Left forelimb (tissue), 1 donor: ENCODE measurements at regions not wholly inside any gene's neighbourhood (a gene's known extent, or its start where the extent isn't known, plus 50 kb on each side); places are given as distances from the start of the nearest gene placed in this dataset.
A peak's percentile ranks its signal among the peaks of the same experiment; 100 is the strongest.
"Not testable (repeated sequence)": the region's sequence is repeated elsewhere in the genome, so short reads cannot be mapped to it uniquely, and the experiment has no call there.

Experiments
- DNase-seq: peaks from one replicate; pipeline ENCODE4 v3.0.0-alpha.2; 2018; ENCODE audit warnings: low spot score

DNA sequence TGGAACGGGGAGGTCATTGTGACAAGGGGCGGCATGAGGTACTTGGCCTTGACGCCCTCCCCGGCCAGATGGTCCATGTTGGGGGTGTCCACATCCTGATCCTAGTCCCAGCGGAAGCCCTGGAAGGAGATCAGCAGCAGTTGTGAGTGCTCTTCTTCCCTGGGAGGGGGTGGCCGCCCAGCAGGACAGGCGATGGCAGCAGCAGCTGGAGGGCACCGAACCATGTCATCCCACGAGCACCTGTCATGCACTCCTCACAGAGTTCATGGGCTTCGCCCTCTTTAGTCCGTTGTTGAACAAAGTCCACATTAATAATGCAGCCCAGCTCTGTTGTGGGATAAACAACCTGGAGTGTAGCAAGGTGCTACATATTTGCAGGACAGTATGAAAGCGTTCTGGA lies 130.7 kb downstream of the UNC93B1 start:
- not testable (repeated sequence) for DNase-seq

DNA sequence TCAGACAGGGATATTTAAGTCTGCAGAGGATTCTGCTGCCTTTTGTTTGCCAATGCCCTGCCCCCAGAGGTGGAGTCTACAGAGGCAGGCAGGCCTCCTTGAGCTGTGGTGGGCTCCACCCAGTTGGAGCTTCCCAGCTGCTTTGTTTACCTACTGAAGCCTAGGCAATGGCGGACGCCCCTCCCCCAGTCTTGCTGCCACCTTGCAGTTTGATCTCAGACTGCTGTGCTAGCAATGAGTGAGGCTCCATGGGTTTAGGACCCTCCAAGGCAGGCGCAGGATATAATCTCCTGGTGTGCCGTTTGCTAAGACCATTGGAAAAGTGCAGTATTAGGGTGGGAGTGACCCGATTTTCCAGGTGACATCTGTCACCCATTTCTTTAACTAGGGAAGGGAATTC lies 132.7 kb downstream of the UNC93B1 start:
- not testable (repeated sequence) for DNase-seq

DNA sequence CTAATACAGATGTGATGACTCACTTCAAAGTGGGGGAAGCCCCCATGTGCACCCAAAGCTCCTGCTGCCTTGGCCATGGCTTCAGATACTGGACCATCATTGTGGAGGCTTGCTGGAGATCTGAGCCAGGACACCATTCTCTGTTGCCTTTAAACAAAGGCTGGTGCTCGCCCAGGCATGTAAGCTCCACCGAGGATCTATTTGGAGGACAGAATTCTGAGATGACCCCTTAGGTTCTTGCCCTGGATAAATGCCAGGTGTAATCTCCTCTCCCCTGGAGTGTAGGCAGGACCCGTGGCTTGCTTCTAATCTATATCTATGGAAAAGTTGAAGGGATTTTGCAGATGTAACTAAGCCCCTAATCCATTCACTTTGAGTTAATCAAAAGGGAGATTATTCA lies 141.0 kb downstream of the UNC93B1 start:
- DNase-seq = not testable (repeated sequence)

DNA sequence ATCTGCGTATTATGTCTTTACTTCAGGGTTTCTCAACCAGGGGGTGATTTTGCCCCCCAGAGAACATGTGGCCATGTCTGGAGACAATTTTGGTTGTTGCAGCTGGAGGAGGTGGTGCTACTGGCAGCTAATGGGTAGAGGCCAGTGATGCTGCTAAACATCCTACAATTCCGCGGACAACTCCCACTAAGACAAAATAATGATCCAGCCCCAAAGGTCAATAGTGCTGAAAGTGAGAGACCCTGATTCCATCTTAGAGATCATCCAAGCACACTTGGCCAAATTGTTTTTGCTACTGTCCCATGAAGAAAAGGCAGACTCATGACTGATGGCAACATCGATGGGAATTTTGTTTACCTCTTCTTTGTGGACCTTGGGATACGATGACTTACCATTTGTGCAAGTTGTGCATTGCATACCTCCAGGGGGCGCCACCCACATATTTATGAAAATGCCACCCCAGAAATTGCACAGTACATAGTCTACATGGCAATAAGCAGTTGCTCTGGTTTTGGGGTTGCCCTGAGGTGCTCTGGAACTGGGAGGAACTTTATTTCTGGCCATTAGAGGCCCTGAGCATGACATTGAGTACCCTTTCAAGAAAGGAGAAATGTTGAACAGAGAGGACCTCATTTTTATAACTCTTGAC lies 144.3 kb downstream of the UNC93B1 start:
- DNase-seq = not testable (repeated sequence)

DNA sequence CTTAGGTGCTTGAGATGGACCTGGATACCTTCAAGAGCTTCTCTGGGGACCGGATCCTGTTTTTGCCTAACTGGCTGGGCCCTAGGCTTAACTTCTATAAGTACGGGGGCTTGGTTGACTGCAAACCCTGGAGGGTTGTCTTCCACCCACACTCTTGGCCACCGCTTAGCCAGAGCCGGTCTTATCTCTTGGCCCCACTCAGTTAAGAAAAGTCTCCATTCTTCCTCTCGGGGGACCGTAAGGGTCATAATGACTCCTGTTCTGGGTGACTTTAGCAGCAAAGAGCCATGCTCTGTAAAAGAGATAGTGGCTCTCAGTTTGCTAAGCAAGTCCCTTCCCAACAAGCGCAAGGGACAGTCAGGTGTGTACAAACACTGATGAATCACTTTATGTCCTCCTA lies 153.2 kb downstream of the UNC93B1 start:
- DNase-seq = not testable (repeated sequence)

DNA sequence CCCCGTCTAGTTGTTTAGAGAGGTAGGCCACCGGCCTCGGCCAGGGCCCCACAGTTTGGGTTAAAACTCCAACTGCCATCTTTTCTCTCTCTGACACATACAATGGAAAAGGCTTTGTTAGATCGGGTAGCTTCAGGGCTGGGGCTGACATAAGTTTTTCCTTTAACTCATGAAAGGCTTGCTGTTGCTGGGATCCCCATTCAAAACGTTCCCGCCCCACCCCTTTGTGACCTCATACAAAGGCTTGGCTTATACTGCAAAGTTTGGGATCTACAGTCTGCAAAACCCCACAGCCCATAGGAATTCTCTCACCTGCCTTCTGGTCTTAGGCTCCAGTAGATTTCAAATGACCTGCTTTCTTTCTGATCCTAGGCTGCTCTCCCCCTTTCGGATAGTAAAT lies 154.1 kb downstream of the UNC93B1 start:
- DNase-seq = not testable (repeated sequence)

DNA sequence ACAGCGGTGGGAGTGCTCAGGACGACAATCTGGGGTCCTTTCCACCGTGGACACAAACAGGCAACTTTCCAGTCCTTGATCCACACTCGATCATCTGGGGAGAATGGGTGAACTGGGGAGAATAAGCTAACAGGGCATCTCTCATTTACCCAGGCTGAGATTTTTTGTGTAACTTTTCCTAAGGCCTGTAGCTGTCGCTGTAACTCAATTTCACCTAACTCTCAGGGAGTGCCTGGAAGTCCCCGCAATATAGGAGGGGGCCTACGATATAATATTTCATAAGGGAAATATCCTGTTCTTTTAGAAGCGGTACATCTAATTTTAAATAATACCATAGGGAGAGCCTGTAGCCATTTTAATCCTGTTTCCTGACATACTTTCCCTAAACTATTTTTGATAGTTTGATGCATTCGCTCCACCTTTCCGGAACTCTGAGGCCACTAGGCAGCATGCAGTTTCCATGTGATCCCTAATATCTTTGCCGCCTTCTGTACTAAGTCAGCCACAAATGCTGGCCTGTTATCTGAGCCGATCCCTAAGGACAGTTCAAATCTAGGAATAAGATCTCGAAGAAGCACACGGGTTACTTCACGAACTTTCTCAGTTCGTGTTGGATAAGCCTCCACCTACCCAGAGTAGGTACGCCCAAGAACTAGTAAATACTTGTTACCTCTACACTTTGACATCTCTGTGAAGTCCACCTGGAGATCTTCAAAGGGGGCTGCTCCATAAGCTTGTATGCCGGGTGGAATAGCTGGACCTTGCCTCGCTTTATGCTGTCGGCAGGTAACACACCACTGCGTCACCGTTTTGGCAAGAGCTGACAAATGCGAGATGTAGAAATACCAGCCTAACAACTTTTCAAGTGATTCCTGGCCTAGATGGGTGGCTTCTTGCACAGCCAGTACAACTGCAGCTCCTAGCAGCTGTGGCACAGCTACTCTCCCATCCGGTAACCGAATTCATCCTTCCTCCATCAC lies 155.7 kb downstream of the UNC93B1 start:
- not testable (repeated sequence) for DNase-seq

DNA sequence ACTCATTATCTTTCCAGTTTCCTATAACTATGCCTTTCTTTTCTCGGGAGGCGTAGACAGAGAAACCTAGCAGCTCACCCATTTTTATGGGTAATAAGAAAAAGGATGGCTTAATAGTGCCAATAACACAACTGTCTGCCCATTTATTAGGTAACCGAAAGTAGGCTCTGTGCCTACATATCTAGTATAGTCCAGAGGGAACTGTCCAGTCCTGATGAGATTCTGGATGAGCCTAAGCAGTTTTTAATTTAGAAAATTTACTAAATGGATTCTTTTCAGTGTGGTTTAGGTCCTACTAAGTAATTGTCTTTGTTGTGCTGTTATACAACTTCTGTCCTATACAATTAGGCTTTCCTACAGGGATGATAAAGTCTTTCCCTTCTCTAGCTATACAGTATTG lies 157.6 kb downstream of the UNC93B1 start:
- DNase-seq = not testable (repeated sequence)

DNA sequence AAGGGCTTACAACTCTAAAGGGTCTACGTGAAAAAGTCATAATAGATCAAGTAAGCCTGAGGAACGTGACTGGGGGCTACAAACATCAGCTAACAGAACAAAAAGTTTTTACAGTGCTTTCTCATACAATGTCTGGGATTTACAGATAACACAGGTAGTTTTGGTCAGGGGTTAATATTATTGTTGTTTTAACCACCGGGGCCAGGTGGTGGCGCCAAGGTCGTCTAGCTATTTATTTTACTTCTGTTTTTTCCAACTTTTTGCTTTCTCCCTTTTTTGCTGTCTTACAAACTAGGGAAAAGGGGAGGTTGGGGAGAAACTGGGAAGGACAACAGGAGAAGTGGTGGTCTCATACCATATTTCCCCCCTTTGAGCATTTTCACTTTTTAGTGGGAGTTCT lies 158.6 kb downstream of the UNC93B1 start:
- not testable (repeated sequence) for DNase-seq

DNA sequence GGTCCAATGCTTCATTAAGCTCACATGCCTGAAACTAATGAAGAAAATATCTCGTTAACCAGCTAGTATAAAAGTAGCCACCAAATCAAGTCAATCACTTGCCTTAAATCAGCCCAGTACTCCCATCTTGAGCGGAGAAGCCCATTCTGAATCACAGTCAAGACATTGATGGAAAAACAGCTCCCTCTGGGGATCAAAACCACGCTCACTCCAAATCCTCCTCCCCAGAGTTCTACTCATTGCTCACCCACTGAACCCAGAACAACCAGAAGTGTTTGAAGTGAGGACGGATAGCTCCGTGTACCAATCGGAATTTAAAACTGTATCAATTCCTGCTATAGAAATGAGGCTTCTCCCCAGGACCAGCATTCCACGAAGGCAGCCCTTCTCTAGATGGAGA lies 163.3 kb downstream of the UNC93B1 start:
- DNase-seq = not testable (repeated sequence)

DNA sequence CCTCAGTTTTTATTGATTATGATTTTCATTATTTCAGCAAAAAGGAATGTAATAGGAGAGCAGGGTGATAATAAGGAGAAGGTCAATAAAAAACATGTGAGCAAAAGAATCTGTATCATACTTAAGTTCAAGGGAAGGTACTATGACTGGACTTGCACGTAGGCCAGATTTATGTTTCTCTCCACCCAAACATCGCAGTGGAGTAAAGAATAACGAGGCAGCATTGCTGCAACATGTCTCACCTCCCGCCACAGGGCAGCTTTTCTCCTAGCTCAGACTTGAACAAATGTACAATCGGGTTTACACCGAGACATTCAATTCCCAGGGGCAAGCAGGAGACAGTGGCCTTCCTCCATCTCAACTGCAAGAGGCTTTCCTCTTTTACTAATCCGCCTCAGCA lies 155.7 kb upstream of the ALDH3B2 start:
- DNase-seq = not testable (repeated sequence)

DNA sequence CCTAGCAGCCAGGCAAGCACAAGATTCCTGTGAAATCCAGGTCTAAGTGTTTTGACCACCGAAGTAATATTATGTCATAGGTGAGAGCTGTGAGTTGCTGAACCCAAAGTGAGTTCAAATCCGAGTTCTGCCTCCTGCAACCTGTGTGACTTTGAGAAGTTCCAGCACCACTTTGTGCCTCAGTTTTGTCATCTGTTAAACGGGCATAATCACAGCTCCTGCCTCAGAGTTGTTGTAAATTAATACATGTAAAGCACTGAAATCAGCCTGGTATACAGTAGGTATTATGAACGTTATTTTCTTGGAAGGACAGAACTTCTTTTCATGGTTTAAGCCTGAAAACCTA lies 152.5 kb upstream of the ALDH3B2 start:
- not testable (repeated sequence) for DNase-seq

DNA sequence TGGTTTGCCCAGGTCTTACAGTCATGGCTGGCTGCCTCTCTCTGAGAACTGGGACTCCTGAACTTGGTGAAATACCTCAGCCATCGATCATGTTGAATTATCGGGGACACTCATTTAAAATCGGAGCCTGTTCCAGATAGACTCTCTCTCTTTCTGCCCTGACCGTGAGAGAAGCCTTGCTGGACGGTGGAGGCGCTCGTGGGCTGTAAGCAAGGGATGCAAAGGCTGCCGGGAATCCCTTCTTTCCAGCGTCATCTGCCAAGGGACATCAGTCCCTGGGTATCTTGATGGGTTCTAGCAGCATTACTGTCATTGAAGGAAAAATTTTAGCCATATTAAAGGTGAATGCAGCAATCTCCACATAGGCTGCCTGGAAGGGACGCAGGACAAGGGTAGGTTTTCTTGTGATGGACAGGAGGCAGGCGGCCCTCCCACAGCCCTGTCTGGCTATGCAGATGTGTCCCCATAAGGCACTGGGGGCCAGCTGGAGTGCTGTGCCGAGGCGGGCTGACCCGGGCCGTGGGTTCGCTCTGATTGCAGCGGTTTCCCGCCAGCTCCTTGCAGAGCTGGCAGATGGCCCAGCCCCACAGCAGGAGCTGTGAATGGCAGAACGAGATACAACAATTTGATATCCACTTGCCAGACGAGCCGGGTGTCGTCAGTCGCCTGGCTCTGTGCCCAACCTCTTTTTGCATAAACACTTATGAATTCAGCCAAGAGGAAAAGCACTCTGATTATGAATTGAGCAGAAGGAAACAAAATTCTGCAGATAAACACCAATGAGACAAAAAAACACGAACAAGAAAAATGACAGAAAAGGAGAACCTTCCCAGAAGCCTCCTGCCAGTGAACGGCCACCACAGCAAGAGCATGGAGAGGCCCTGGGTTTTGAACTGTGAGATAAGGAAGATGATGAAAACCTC lies 151.9 kb upstream of the ALDH3B2 start:
- DNase-seq = peak; percentile 66

DNA sequence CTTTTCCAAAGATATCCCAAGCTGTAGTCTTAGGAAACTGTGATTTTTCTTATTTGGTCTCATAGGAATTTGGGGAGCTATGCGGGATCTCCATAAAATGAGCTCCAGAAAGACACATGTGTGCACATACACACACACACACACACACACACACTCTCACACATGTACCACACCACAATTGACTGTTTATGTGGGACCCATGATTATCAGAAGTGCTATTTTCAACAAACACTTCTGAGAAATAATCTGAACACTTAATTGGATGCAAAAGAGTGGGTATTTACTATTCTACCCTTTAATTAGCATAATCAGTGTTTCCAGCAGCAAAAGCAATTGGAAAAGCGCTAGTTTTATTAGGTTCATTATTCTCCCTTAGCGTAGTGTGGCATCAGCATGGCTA lies 150.4 kb upstream of the ALDH3B2 start:
- DNase-seq = not testable (repeated sequence)

DNA sequence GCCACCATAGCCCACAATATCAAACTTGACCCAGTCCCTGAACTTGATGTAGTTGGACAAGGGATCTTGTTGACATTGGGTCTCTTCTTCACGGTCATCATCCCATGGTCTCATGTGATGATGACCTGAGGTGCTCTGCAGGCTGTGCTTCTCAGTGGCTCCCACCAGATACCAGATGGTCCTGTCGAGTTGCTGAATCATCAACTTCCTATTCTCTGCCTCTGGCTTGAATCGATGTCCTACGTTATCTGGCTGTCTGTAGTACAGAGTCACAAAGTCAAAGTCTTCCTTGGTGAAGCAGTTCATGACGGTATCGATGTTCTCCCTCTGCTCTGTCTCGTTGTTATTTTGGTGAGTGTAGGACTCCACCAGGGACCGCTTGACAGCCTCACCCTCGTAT lies 145.7 kb upstream of the ALDH3B2 start:
- DNase-seq = no peak

DNA sequence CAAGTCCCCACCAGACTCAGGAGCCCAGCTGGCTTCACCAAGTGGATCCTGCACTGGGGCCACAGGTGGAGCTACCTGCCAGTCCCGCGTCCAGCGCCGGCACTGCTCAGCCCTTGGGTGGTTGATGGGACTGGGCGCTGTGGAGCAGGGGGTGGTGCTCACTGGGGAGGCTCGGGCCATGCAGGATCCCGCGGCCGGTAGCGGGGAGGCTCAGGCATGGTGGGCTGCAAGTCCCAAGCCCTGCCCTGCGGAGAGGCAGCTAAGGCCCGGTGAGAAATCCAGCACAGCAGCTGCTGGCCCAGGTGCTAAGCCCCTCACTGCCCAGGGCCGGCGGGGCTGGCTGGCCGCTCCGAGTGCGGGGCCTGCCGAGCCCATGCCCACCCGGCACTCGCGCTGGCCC lies 143.1 kb upstream of the ALDH3B2 start:
- DNase-seq = not testable (repeated sequence)

DNA sequence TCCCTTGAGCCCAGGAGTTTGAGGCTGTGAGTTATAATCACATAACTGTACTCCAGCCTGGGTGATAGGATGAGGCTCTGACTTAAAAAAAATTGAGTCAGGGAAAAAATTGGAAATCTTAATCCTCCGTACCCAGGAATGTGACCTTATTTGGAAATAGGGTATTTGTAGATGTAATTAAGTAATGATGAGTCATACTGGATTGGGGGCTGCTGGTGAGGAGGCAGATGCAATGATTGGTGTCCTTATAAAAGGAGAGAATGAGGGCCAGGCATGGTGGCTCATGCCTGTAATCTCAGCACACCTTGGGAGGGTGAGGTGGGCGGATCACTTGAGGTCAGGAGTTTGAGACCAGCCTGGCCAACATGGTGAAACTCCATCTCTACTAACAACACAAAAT lies 134.9 kb upstream of the ALDH3B2 start:
- DNase-seq = not testable (repeated sequence)

DNA sequence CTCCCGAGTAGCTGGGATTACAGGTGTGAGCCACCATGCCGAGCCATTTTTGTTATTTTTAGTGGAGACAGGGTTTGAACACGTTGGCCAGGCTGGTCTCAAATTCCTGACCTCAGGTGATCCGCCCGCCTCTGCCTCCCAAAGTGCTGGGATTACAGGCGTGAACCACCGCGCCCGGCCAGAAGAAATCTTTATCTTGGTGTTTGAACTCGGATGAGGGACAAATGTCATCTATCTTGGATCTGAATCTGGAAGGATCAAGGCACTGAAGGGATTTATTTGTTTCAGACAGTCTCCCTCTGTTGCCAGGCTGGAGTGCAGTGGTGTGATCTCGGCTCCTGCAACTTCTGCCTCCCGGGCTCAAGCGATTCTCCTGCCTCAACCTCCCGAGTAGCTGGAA lies 133.5 kb upstream of the ALDH3B2 start:
- DNase-seq = not testable (repeated sequence)

DNA sequence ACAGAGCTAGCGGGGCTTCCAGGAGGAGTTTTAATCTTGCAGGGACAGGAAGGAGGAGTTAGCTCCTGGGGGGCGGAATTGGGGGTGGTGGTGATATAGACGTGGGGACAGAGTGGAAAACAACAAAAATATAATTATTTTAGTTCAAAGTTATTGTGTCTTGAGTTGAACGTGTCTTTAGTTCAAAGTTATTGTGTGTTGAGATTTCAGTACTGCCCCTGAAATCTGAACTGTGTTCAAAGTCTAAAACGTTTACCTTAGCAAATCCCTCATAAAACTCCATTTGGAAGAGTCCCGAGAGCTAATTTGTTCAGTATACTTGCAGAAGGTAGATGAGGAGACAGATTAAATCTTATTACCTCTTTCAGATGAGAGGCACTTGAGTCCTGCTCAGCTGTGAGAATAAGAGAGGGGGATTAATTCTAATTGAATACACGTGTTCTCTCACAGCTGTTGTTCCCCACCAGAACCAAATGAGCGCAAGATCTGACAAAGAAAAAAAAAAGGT lies 132.4 kb upstream of the ALDH3B2 start:
- DNase-seq = not testable (repeated sequence)

DNA sequence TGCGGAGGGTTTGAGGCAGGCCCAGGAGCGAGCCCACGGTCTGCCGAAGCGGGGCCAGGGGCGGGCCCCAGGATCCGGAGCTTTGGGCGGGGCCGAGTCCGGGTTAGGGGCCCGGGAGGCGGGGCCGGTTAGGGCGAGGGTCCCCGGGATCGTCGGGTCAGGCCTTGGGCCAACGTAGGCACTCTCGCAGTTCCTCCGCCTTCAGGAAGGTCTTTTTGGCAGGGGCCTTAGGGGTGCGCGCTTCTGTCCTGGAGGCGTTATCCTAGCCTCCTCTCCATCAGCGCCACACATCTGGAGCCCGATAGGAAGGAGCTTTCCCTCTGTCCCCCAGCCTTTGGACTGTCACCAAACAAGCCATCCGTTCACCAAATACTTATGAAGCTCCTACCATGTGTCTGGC lies 131.8 kb upstream of the ALDH3B2 start:
- not testable (repeated sequence) for DNase-seq

DNA sequence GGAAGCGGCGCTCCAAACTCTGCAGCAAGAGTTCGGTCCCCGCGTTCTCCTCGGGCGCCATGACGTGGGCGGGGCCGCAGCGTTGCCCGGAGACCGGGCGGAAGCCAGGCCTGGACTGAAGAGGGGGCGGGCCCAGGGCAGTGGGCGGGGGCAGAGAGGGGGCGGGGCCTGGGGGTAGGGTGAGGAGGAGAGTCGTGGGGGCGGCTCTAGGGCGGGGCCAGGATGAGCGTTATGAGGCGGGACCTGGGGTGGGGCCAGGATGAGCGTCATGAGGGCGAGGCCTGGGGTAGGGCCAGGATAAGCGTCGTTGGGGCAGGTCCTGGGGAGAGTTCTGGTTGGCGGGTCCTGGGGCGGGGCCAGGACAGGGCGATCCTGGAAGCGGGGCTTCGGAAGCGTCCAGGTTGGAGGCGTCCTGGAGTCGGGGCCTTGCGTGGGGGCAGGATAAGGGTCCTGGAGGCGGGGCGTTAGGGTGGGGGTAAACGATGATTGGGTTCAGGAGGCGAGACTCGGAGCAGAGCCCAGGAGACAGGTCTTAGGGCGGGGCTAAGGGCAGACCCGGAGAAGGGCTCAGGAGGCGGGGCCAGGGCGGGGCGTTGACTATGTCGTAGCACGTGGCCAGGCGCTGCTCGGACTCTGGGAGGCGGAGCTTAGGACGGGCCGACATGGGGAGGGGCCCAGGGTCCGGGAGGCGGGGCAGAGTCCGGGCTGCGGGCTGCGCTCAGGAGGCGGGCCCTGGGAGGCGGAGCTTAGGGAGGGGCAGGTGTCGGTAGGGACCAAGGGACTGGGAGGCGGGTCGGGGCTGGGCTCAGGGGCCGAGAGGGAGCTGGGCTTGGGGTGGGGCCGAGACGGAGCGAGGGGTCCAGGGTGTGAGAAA lies 131.1 kb upstream of the ALDH3B2 start:
- peak; percentile 99 for DNase-seq
